Spleen (tissue), 7 donors: ENCODE measurements at regions not wholly inside any gene's neighbourhood (a gene's known extent, or its start where the extent isn't known, plus 50 kb on each side); places are given as distances from the start of the nearest gene placed in this dataset.

Experiments used
- POLR2A ChIP-seq, 3 donors: fragments of 450-650 bp; IDR thresholded peaks; one replicate each; pipeline ENCODE4 v1.5.1; 2017; ENCODE audit warnings: antibody characterized with exemption in 3 of 3, mild to moderate bottlenecking in 1 of 3
- POLR2AphosphoS5 ChIP-seq, 3 donors: sonication (generic); formaldehyde crosslinking; IDR thresholded peaks; one replicate each; pipeline ENCODE4 v1.5.1; 2017; ENCODE audit warnings: antibody characterized with exemption in 3 of 3
- TF ChIP-seq, protein P1 (sequence below), 11 experiments: fragments of 200-600 bp in 7 of 11; fragments of 450-650 bp in 4 of 11; sonication (generic) in 4 of 11; IDR thresholded peaks in 8 of 11; conservative IDR thresholded peaks in 3 of 11; 1 replicate in 7 of 11; 2 replicates in 4 of 11; pipeline versions ENCODE4 v1.4.0 to v1.8.0; 2016 to 2021; ENCODE audit warnings: antibody characterized with exemption in 11 of 11, inconsistent platforms in 4 of 11, mild to moderate bottlenecking in 1 of 11
- donor health status: DM: no; HTN: no; CAD: no; lungs with moderate emphysema.
- donor health status: DM: no; HTN: no; CAD: no.
- donor health status: DM: no; HTN: no; CAD: no.

DNA sequence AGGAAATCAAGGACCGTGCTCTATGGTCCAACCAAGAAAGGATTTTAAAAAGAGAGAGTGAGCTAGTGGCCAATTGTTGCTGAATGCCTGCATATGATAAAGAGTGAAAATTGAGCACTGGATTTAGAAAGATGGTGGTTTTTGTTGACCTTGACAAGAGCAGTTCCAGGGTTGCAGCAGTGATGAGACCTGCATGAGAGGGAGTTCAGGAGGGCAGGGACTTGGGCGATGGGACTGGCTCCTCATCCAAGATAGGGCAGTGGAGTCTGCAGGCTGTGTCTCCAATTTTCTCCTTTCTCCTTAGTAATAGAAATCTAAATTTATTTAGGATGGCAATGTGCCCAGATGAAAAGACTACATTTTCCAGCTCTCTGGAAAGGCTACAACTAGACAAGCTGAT, 94.0 kb upstream of the B3GAT1 start:
- TF ChIP-seq, protein P1, sequence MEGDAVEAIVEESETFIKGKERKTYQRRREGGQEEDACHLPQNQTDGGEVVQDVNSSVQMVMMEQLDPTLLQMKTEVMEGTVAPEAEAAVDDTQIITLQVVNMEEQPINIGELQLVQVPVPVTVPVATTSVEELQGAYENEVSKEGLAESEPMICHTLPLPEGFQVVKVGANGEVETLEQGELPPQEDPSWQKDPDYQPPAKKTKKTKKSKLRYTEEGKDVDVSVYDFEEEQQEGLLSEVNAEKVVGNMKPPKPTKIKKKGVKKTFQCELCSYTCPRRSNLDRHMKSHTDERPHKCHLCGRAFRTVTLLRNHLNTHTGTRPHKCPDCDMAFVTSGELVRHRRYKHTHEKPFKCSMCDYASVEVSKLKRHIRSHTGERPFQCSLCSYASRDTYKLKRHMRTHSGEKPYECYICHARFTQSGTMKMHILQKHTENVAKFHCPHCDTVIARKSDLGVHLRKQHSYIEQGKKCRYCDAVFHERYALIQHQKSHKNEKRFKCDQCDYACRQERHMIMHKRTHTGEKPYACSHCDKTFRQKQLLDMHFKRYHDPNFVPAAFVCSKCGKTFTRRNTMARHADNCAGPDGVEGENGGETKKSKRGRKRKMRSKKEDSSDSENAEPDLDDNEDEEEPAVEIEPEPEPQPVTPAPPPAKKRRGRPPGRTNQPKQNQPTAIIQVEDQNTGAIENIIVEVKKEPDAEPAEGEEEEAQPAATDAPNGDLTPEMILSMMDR (IDR thresholded peaks at IDR 0.05 in 8 of 11, conservative IDR thresholded peaks at IDR 0.05 in 3 of 11) = no peak
- no peak for TF ChIP-seq POLR2A (IDR thresholded peaks at IDR 0.05)
- no peak for TF ChIP-seq POLR2AphosphoS5 (IDR thresholded peaks at IDR 0.05)
